ENCODE measurements at regions not wholly inside any gene's neighbourhood (a gene's known extent, or its start where the extent isn't known, plus 50 kb on each side); places are given as distances from the start of the nearest gene placed in this dataset.

DNA sequence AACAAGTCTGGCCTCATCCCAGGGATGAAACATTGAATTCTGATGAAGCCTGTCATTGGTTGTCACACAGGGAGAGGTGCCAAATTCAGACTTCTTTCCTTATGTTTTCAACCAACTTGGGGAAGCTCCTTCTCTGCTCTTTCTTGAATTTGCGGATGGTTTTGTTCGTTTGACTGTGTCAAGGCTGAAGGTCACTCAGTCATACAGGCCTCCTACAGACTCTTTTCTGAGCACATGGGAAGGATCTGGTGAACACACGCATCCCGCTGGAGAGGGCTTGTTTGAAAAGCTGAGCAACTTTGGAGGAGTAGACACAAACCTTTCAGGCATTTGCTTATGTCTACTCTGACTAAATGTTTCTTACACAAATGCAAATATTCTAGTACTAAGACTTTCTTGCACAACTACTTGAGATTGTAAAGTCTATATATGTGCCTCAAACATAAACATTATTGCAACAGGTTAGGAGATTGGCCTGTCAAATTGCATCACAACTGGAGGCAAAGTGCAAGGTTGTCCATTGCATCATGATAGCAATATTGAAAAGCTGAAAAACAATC lies 151.5 kb upstream of the NR3C1 start:
- TF ChIP-seq, protein P1, sequence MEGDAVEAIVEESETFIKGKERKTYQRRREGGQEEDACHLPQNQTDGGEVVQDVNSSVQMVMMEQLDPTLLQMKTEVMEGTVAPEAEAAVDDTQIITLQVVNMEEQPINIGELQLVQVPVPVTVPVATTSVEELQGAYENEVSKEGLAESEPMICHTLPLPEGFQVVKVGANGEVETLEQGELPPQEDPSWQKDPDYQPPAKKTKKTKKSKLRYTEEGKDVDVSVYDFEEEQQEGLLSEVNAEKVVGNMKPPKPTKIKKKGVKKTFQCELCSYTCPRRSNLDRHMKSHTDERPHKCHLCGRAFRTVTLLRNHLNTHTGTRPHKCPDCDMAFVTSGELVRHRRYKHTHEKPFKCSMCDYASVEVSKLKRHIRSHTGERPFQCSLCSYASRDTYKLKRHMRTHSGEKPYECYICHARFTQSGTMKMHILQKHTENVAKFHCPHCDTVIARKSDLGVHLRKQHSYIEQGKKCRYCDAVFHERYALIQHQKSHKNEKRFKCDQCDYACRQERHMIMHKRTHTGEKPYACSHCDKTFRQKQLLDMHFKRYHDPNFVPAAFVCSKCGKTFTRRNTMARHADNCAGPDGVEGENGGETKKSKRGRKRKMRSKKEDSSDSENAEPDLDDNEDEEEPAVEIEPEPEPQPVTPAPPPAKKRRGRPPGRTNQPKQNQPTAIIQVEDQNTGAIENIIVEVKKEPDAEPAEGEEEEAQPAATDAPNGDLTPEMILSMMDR (IDR thresholded peaks at IDR 0.05): no peak
- no peak for TF ChIP-seq EP300 (IDR thresholded peaks at IDR 0.05)
- no peak for TF ChIP-seq POLR2A (IDR thresholded peaks at IDR 0.05)

Data from gastroesophageal sphincter (tissue), 3 donors.